GM23248 (cell line): ENCODE measurements at regions not wholly inside any gene's neighbourhood (a gene's known extent, or its start where the extent isn't known, plus 50 kb on each side); places are given as distances from the start of the nearest gene placed in this dataset.
"Not testable (repeated sequence)": the region's sequence is repeated elsewhere in the genome, so short reads cannot be mapped to it uniquely, and the experiment has no call there.

Experiments
- DNase-seq: peaks from one replicate; pipeline ENCODE4 v3.0.0-alpha.2; 2015
- H2AFZ ChIP-seq: fragments of 200-600 bp; sonication (generic); 2 replicates; pipeline ENCODE4 v1.6.1; 2016; ENCODE audit warnings: antibody characterized with exemption
- H3F3A ChIP-seq: fragments of 200-600 bp; sonication (generic); 2 replicates; pipeline ENCODE4 v1.6.1; 2016; ENCODE audit warnings: mild to moderate bottlenecking, antibody characterized with exemption, mixed run types; ENCODE audit not compliant: insufficient read depth
- H3K27ac ChIP-seq: fragments of 200-600 bp; sonication (generic); 2 replicates; pipeline ENCODE4 v1.5.1; 2016; ENCODE audit warnings: mild to moderate bottlenecking
- H3K27me3 ChIP-seq: fragments of 200-600 bp; sonication (generic); replicated peaks from 2 replicates; pipeline ENCODE4 v1.6.1; 2016; ENCODE audit warnings: mild to moderate bottlenecking; ENCODE audit not compliant: insufficient read depth
- H3K36me3 ChIP-seq: fragments of 200-600 bp; sonication (generic); 2 replicates; pipeline ENCODE4 v1.6.1; 2016; ENCODE audit warnings: low read depth, mild to moderate bottlenecking
- H3K4me1 ChIP-seq: fragments of 200-600 bp; sonication (generic); 2 replicates; pipeline ENCODE4 v1.6.1; 2016; ENCODE audit warnings: mild to moderate bottlenecking; ENCODE audit not compliant: insufficient read depth
- H3K4me2 ChIP-seq: fragments of 200-600 bp; sonication (generic); one replicate; pipeline ENCODE4 v1.6.1; 2016; ENCODE audit warnings: mild to moderate bottlenecking; ENCODE audit not compliant: unreplicated experiment
- H3K4me3 ChIP-seq: fragments of 200-600 bp; sonication (generic); 2 replicates; pipeline ENCODE4 v1.5.1; 2016; ENCODE audit warnings: mild to moderate bottlenecking
- H3K79me2 ChIP-seq: fragments of 200-600 bp; sonication (generic); 2 replicates; pipeline ENCODE4 v1.6.1; 2016; ENCODE audit warnings: mild to moderate bottlenecking; ENCODE audit not compliant: insufficient read depth
- H3K9ac ChIP-seq: fragments of 200-600 bp; sonication (generic); 2 replicates; pipeline ENCODE4 v1.6.1; 2016; ENCODE audit warnings: mild to moderate bottlenecking
- H3K9me2 ChIP-seq: fragments of 200-600 bp; sonication (generic); 2 replicates; pipeline ENCODE4 v1.6.1; 2016; ENCODE audit warnings: mixed run types, mild to moderate bottlenecking, moderate library complexity; ENCODE audit not compliant: insufficient read depth
- H3K9me3 ChIP-seq: fragments of 200-600 bp; sonication (generic); one replicate; pipeline ENCODE4 v1.6.1; 2017; ENCODE audit warnings: low read depth
- H4K20me1 ChIP-seq: fragments of 200-600 bp; sonication (generic); 2 replicates; pipeline ENCODE4 v1.6.0; 2016; ENCODE audit not compliant: insufficient read depth
- EZH2 ChIP-seq: fragments of 200-600 bp; sonication (generic); IDR thresholded peaks from 2 replicates; pipeline ENCODE4 v1.6.1; 2018; ENCODE audit warnings: antibody characterized with exemption, mild to moderate bottlenecking; ENCODE audit not compliant: insufficient read depth, poor library complexity, severe bottlenecking
- EZH2phosphoT487 ChIP-seq: fragments of 200-600 bp; sonication (generic); IDR thresholded peaks from 2 replicates; pipeline ENCODE4 v1.6.1; 2018; ENCODE audit warnings: antibody characterized with exemption, moderate library complexity, mild to moderate bottlenecking, low read depth; ENCODE audit not compliant: insufficient read depth
- WGBS, 2 experiments: methylation state at CpG; one replicate each; pipeline ENCODE4 v1.1.6; 2015 to 2017; ENCODE audit warnings: low lambda C conversion rate in 2 of 2, low coverage in 1 of 2; ENCODE audit errors: missing lambda C conversion rate in 2 of 2; 5-methylcytosine and 5-hydroxymethylcytosine counted together
- in situ Hi-C: fragments of 300-500 bp; cut with MboI; formaldehyde crosslinking; loops from 2 replicates; pipeline ENCODE4 v1.15.0; 2020

- H3K9me2 ChIP-seq = no peaks in the 10 kb centered on the region
- no peaks in the 10 kb centered on the region for H3K79me2 ChIP-seq
- H3K36me3 ChIP-seq = no peaks in the 10 kb centered on the region
- H3K4me2 ChIP-seq = no peak overlapping the region
- no peaks in the 10 kb centered on the region for H3K27me3 ChIP-seq
- no peaks in the 10 kb centered on the region for H3K9me3 ChIP-seq
- no peaks in the 10 kb centered on the region for H3K4me1 ChIP-seq
- 22 to 33% methylated on average over 3 of the region's 3 CpGs for WGBS, 2 experiments
- H3K9ac ChIP-seq = no peak overlapping the region
- no peak for DNase-seq
- in situ Hi-C loops = no loop called here
- no peak overlapping the region for H3K27ac ChIP-seq
- H2AFZ ChIP-seq = no peak overlapping the region
- no peak overlapping the region for H3K4me3 ChIP-seq
- no peaks in the 10 kb centered on the region for H4K20me1 ChIP-seq
- no peak for TF ChIP-seq EZH2phosphoT487
- TF ChIP-seq EZH2 = no peak
- H3F3A ChIP-seq = no peaks in the 10 kb centered on the region
Measured at GRCh38 chr2:208726242-208726641, 319.6 kb downstream of the PTH2R start.

- H3K9ac ChIP-seq, H3F3A ChIP-seq, H3K4me3 ChIP-seq, H3K79me2 ChIP-seq, DNase-seq, H3K4me1 ChIP-seq, in situ Hi-C loops, H3K27me3 ChIP-seq, H4K20me1 ChIP-seq, H3K9me3 ChIP-seq, H3K27ac ChIP-seq, H3K9me2 ChIP-seq, H2AFZ ChIP-seq, H3K36me3 ChIP-seq, H3K4me2 ChIP-seq: not testable (repeated sequence)
- WGBS, 2 experiments = 49 to 53% methylated on average over 21 of the region's 21 CpGs
Measured at GRCh38 chr2:208751663-208752415, 345.2 kb downstream of the PTH2R start.

GRCh38 chr2:208757364-208757763, 350.8 kb downstream of the PTH2R start:
- no peak overlapping the region for H3K27ac ChIP-seq
- no peak overlapping the region for H3K9ac ChIP-seq
- no peaks in the 10 kb centered on the region for H3F3A ChIP-seq
- H4K20me1 ChIP-seq = no peaks in the 10 kb centered on the region
- no peak overlapping the region for H3K4me2 ChIP-seq
- no peaks in the 10 kb centered on the region for H3K9me2 ChIP-seq
- 10% methylated on average over 1 of the region's 1 CpG for WGBS, 2 experiments
- DNase-seq = no peak
- H3K4me3 ChIP-seq = no peak overlapping the region
- no peak overlapping the region for H2AFZ ChIP-seq
- no peaks in the 10 kb centered on the region for H3K4me1 ChIP-seq
- H3K36me3 ChIP-seq = no peaks in the 10 kb centered on the region
- no peak for TF ChIP-seq EZH2phosphoT487
- no peak for TF ChIP-seq EZH2
- in situ Hi-C loops = no loop called here
- H3K27me3 ChIP-seq = no peaks in the 10 kb centered on the region
- H3K9me3 ChIP-seq = no peaks in the 10 kb centered on the region
- H3K79me2 ChIP-seq = no peaks in the 10 kb centered on the region

GRCh38 chr2:208773074-208773473, 366.5 kb downstream of the PTH2R start:
- H3K9me3 ChIP-seq, H3K9me2 ChIP-seq, H2AFZ ChIP-seq, H3K27me3 ChIP-seq, H3K4me3 ChIP-seq, H3K36me3 ChIP-seq, in situ Hi-C loops, H3F3A ChIP-seq, H3K9ac ChIP-seq, H4K20me1 ChIP-seq, DNase-seq, H3K4me1 ChIP-seq, H3K4me2 ChIP-seq, H3K79me2 ChIP-seq, H3K27ac ChIP-seq: not testable (repeated sequence)
- 20 to 30% methylated on average over 2 of the region's 2 CpGs for WGBS, 2 experiments

GRCh38 chr2:208781166-208781565, 374.6 kb downstream of the PTH2R start:
- Histone ChIP-seq H3K4me3 (no peak overlapping the region), H3K36me3 (no peaks in the 10 kb centered on the region), H2AFZ (no peak overlapping the region), H3F3A (no peaks in the 10 kb centered on the region), H3K9me3 (no peaks in the 10 kb centered on the region), H3K9me2 (no peaks in the 10 kb centered on the region), H3K4me1 (no peaks in the 10 kb centered on the region), H3K79me2 (no peaks in the 10 kb centered on the region), H4K20me1 (no peaks in the 10 kb centered on the region), H3K4me2 (no peak overlapping the region), H3K27me3 (no peaks in the 10 kb centered on the region), H3K27ac (no peak overlapping the region), H3K9ac (no peak overlapping the region)
- no peak for DNase-seq
- WGBS, 2 experiments = 4 to 6% methylated on average over 1 of the region's 1 CpG
- in situ Hi-C loops = no loop called here
- no peak for TF ChIP-seq EZH2
- no peak for TF ChIP-seq EZH2phosphoT487
